Stimulated activated memory B cell treated with anti-CD40 and anti-IgM and Interleukin-4, amounts not matched to agents 10 μg/mL and 1 μg/mL and 100 μg/mL, for 72 hours (primary cell): ENCODE measurements at regions not wholly inside any gene's neighbourhood (a gene's known extent, or its start where the extent isn't known, plus 50 kb on each side); places are given as distances from the start of the nearest gene placed in this dataset.
"Not testable (repeated sequence)": the region's sequence is repeated elsewhere in the genome, so short reads cannot be mapped to it uniquely, and the experiment has no call there.

ENCODE experiments used
- ATAC-seq: fragments of 150-1000 bp; cut with Tn5 transposase; 2 replicates; pipeline ENCODE4 v1.10.0; 2021
- H3K27ac Mint-ChIP-seq: one replicate; pipeline ENCODE4 v1.8.0; 2022; ENCODE audit warnings: mild to moderate bottlenecking, mixed read lengths
- H3K27me3 Mint-ChIP-seq: one replicate; pipeline ENCODE4 v1.8.0; 2022; ENCODE audit warnings: mixed read lengths
- H3K36me3 Mint-ChIP-seq: one replicate; pipeline ENCODE4 v1.8.0; 2022; ENCODE audit warnings: mixed read lengths
- H3K4me1 Mint-ChIP-seq: one replicate; pipeline ENCODE4 v1.8.0; 2022; ENCODE audit warnings: mixed read lengths
- H3K4me3 Mint-ChIP-seq: one replicate; pipeline ENCODE4 v1.8.0; 2022; ENCODE audit warnings: mild to moderate bottlenecking, moderate library complexity, mixed read lengths
- H3K9me3 Mint-ChIP-seq: one replicate; pipeline ENCODE4 v1.8.0; 2022; ENCODE audit warnings: mixed read lengths

DNA sequence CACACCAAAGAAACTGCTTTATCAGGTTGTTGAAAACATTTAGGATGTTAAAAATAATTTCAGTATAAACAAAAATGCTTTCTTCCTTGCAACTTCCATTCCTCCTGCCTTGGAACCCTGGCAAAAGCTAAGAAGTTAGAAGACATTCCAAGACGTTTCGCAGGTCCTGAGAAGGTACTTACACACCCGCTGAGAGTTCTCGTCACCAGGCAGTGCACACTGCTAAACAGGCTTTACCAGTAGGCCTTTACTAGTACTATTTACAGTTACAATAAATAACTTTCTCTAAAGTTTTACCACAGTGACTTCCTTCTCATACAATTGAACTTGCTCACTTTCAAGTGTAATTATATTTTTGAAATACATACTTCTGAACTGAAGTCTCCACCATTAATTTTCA, 81.4 kb upstream of the RPS6KA2 start:
- peaks cover 10% of the 10 kb centered on the region for H3K36me3 Mint-ChIP-seq
- no peak for ATAC-seq
- peaks cover 9% of the 10 kb centered on the region for H3K9me3 Mint-ChIP-seq
- no peak overlapping the region for H3K27ac Mint-ChIP-seq
- peaks cover 7% of the 10 kb centered on the region for H3K4me1 Mint-ChIP-seq
- no peak overlapping the region for H3K4me3 Mint-ChIP-seq
- H3K27me3 Mint-ChIP-seq = peaks cover 26% of the 10 kb centered on the region

DNA sequence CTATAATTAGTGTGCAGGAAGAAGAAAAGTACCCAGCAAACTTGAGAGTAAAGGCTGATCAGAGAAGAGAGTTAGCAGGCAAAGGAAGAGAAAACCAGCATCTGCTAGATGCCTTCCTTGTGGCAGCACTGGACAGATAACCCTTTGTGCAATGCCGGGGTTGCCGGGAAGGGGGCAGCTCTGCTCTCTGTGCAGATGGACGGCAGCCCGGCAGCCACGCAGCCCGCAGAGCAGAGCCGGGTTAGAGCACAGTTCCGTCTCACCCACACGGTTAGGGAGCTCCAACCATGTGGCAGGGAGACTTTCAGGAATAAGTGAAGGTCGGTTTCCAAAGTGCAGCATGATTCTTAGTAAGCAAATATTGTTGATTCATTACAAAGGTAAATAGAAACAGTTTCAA, 80.0 kb upstream of the RPS6KA2 start:
- ATAC-seq = peak; percentile 58
- H3K36me3 Mint-ChIP-seq = peaks cover 10% of the 10 kb centered on the region
- peaks cover 9% of the 10 kb centered on the region for H3K9me3 Mint-ChIP-seq
- H3K4me1 Mint-ChIP-seq = peaks cover 7% of the 10 kb centered on the region
- H3K27ac Mint-ChIP-seq = no peak overlapping the region
- no peak overlapping the region for H3K4me3 Mint-ChIP-seq
- peaks cover 26% of the 10 kb centered on the region for H3K27me3 Mint-ChIP-seq

DNA sequence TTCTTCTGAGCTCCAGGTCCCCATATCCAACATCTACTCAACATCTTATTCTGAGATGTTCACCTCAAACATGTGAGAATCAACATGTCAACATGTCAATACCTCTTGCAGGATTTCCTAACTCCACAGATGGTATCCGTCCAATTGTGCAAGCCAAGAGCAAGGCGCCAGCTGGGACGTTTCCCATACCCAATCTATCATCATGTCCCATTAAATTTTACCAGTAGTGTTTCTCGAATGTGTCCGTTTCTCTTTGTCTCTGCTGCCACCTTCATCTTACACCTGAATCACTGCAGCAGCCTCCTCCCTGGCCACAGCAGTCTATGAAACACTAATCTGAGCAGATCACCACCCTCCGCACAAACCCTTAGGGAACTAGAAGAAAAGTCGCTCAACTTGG, 78.0 kb upstream of the RPS6KA2 start:
- H3K9me3 Mint-ChIP-seq = no peaks in the 10 kb centered on the region
- peaks cover 26% of the 10 kb centered on the region for H3K27me3 Mint-ChIP-seq
- no peak for ATAC-seq
- no peak overlapping the region for H3K27ac Mint-ChIP-seq
- peaks cover 7% of the 10 kb centered on the region for H3K4me1 Mint-ChIP-seq
- H3K36me3 Mint-ChIP-seq = peaks cover 4% of the 10 kb centered on the region
- H3K4me3 Mint-ChIP-seq = no peak overlapping the region

DNA sequence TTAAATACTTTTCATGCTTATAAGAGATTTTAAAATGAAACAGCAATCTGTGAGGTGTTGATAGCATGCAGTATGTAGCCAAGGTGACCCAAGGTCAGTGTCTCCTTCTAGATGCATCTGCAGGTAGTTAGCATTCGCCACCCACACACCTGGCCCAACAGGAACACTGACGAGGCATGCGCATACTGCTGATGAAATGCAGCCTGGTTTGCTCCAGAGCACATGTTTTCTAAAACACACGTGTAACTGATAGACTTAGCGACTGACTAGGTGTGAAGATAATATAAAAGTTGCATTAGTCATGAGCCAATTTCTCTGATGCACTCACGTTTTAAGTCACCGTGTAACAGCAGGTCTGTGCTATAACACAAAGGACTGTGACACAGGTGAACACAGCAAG, 77.1 kb upstream of the RPS6KA2 start:
- Mint-ChIP-seq H3K27ac (no peak overlapping the region), H3K27me3 (peaks cover 26% of the 10 kb centered on the region), H3K9me3 (no peaks in the 10 kb centered on the region), H3K36me3 (peaks cover 4% of the 10 kb centered on the region), H3K4me3 (no peak overlapping the region), H3K4me1 (peaks cover 7% of the 10 kb centered on the region)
- ATAC-seq = no peak

DNA sequence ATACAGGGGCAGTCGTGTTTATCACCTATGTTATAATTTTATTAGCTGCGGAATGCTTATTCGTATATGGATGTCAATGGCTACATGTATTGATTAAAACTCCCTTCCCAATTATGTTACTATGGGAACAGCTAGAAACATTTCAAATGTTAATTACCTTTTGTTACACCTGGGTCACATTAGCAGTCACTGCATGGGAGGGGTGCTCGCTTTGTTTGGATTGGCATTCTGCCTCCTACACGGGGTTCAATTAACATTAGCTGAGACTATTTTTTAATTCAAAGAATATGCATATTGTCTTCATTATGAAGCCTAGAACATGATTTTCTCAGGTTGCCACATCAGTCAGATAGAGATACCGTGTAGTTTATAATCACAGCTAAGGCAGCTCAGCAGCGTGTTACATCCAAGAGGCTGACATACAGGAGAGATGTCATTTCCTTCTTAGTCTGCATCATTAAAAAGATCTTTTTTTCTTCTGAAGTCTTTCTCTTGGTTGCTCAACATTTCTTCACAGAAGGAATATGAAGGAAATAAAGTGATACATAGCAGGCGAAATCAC, 76.2 kb upstream of the RPS6KA2 start:
- no peak overlapping the region for H3K27ac Mint-ChIP-seq
- peaks cover 26% of the 10 kb centered on the region for H3K27me3 Mint-ChIP-seq

DNA sequence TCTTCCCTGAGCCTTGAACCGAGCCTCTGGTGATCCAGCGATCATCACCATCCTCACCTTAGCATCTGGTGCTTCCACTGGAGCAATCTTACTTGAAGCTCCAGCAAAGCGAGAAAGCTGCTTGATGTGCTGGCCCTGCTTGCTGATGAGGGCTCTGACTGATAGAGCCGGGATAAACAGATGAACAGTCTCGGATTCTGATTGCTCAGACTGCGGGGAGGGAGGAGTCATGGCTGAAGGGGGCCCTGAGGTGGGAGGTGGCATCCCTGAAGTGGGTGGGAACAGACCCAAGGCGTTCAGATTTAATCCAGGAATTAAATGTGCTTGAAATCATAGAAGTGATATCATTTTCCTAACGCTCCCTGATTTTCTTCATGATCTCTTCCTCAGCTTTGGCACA, 74.4 kb upstream of the RPS6KA2 start:
- not testable (repeated sequence) for H3K4me1 Mint-ChIP-seq, H3K36me3 Mint-ChIP-seq, H3K27ac Mint-ChIP-seq, ATAC-seq, H3K4me3 Mint-ChIP-seq, H3K9me3 Mint-ChIP-seq
- peaks cover 19% of the 10 kb centered on the region for H3K27me3 Mint-ChIP-seq

More for the DNA sequence above, 76.2 kb upstream of the RPS6KA2 start:
- no peak overlapping the region for H3K4me3 Mint-ChIP-seq
- ATAC-seq = no peak
- no peaks in the 10 kb centered on the region for H3K9me3 Mint-ChIP-seq
- peaks cover 7% of the 10 kb centered on the region for H3K4me1 Mint-ChIP-seq
- peaks cover 4% of the 10 kb centered on the region for H3K36me3 Mint-ChIP-seq

DNA sequence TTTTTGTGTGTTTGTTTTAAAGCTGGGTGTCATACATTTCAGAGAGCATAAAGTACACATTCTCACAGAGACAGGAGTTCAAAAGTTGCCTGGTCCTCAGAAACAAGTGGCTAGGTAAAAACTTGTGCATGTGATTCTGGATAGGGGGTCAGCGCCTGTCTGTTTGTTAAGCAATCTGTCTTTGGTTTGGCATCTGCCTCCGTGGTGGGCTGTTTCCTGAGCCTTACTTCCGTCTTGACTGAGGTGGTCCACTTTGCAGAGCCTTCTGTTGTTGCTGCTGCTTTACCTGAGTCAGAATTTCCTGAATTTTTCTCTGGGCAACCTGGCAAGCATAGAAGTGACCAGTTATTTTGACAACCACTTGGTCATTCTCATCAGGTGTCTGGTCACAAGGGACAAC, 73.8 kb upstream of the RPS6KA2 start:
- H3K4me1 Mint-ChIP-seq, H3K4me3 Mint-ChIP-seq, H3K36me3 Mint-ChIP-seq, H3K9me3 Mint-ChIP-seq, H3K27ac Mint-ChIP-seq, ATAC-seq: not testable (repeated sequence)
- peaks cover 14% of the 10 kb centered on the region for H3K27me3 Mint-ChIP-seq

DNA sequence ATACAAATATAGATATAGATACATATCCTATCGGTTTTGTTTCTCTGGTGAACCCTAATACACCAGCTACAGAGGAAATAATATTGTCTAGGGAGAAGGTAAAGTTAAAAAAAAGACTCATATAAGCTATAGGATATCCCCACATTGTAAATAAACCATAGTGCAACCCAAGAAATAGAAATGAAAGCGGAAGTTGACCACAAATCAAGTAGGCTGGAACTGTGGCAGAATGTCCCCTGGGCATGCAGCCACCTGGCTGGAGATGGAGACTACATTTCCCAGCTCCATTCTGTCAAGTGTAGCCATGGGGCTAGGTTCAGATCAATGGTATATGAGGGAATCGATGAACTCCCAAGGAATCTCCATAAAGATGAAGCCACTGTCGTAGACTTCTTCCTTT, 70.1 kb upstream of the RPS6KA2 start:
- Mint-ChIP-seq H3K36me3 (no peaks in the 10 kb centered on the region), H3K4me3 (no peak overlapping the region), H3K27ac (no peak overlapping the region), H3K9me3 (no peaks in the 10 kb centered on the region), H3K4me1 (no peaks in the 10 kb centered on the region), H3K27me3 (no peaks in the 10 kb centered on the region)
- ATAC-seq = peak; percentile 50

DNA sequence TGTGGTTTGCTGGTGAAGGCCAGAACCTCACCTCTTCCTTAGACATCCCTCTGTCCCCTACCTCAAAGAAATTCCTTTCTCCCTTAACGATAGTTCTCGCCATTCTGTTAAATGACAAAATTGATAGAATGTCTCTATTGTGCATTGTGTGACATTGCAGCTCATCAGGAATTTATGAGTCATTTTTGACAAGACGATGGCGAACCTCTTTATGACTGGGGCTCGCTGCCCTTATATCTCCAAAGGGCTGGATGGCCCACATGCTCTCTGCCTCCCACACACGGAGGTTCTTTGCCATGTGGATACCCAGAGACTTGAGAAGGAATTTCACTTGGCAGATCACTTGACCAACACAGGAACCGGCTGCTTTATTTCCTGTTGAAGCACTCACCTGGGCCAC, 66.8 kb upstream of the RPS6KA2 start:
- no peak overlapping the region for H3K27ac Mint-ChIP-seq
- ATAC-seq = no peak

DNA sequence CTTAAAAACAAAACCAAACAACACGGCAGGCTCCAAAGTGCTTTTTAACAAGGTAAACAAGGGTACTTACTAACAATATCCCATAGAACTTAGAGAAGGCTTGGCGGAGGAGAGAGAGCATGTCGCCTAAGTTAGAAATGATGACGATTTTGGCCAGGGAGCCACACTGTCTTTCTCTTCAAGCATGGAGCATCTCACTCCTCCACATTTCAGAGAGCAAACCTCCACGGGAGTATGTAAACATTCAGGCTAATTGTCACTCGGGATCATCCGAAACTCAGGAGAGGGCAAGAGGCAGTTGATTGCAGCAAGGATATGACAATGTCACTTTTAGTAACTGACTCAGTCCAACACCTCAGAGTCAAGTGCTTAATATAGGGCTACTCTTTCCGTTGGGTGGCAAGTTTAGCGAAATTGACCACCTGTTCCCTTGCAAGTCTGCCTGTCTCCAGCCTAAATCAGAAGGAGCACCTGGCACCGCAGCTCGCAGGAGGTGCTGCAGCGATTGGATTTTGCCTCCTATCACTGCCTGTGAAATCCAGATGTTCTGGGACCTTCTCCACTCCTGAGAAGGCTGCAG, 65.8 kb upstream of the RPS6KA2 start:
- Mint-ChIP-seq H3K27ac (no peak overlapping the region), H3K4me1 (peaks cover under 1% of the 10 kb centered on the region), H3K9me3 (no peaks in the 10 kb centered on the region), H3K27me3 (peaks cover 31% of the 10 kb centered on the region), H3K4me3 (no peak overlapping the region), H3K36me3 (no peaks in the 10 kb centered on the region)
- no peak for ATAC-seq

More for the DNA sequence above, 66.8 kb upstream of the RPS6KA2 start:
- H3K9me3 Mint-ChIP-seq = no peaks in the 10 kb centered on the region
- H3K4me1 Mint-ChIP-seq = no peaks in the 10 kb centered on the region
- H3K4me3 Mint-ChIP-seq = no peak overlapping the region
- peaks cover 20% of the 10 kb centered on the region for H3K27me3 Mint-ChIP-seq
- H3K36me3 Mint-ChIP-seq = no peaks in the 10 kb centered on the region

DNA sequence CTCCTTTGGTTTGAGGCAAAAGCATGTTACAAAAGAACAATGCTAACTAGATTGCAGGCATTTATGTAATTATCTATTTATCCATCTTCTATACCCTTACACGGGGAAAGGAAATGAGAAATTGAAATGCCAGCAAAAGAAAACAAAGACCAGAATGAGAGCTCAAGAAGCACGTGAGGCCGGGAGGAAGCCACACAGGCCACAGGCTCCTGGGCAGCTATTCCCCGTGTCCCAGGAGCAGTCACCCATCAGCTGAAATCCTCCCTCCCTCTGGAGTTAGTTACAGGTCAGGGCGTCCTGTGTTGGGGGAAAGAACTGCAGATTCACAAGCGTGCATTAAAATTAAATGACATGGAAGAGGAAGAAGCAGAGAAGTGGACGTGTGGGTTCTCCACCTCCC, 64.7 kb upstream of the RPS6KA2 start:
- peaks cover 10% of the 10 kb centered on the region for H3K4me1 Mint-ChIP-seq
- no peak overlapping the region for H3K4me3 Mint-ChIP-seq
- ATAC-seq = no peak
- no peak overlapping the region for H3K27ac Mint-ChIP-seq
- no peaks in the 10 kb centered on the region for H3K36me3 Mint-ChIP-seq
- H3K27me3 Mint-ChIP-seq = peaks cover 42% of the 10 kb centered on the region
- no peaks in the 10 kb centered on the region for H3K9me3 Mint-ChIP-seq

DNA sequence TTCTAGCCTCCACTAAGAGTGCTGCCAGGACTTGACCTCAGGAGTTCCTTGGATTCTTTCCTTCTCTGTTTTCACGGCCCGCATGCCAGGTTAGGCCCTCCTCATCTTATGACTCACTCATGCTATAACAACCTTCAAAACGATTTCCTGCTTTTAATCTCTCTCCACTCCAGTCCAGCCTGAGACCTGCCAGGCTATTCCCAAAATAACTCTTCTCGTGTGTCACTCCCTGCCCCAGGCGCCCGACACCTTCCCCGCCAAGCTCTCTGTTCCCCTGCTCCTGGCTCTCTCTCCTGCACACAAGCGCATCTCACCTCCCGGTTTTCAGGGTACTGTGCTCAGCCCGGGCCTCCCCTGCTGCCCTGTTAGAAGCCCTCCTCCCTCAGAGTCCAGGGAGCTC, 64.1 kb upstream of the RPS6KA2 start:
- no peak for ATAC-seq
- Mint-ChIP-seq H3K27ac (no peak overlapping the region), H3K9me3 (no peaks in the 10 kb centered on the region), H3K36me3 (no peaks in the 10 kb centered on the region), H3K27me3 (peaks cover 47% of the 10 kb centered on the region), H3K4me1 (peaks cover 13% of the 10 kb centered on the region), H3K4me3 (no peak overlapping the region)

DNA sequence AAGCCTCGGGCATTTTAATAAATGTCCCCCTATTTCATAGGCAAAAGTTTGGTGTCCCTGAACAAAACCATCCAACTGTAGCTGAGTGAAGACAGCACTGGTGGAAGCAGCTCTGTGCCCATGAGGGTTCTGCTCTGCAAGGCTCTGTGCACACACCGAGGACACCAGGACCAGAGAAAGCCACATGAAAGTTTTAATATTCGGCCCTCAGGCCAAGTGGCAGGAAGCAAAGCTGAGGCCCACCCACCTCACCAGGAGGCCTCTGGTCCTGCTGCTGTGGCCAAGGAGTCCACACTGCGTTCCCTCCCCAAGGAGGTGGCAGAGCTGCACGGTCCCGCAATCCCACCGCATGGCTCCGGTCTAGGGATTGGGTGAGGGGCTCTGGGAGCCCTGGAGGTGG, 62.6 kb upstream of the RPS6KA2 start:
- no peaks in the 10 kb centered on the region for H3K36me3 Mint-ChIP-seq
- H3K4me1 Mint-ChIP-seq = peaks cover 13% of the 10 kb centered on the region
- no peaks in the 10 kb centered on the region for H3K9me3 Mint-ChIP-seq
- no peak for ATAC-seq
- H3K4me3 Mint-ChIP-seq = no peak overlapping the region
- H3K27ac Mint-ChIP-seq = no peak overlapping the region
- peaks cover 62% of the 10 kb centered on the region for H3K27me3 Mint-ChIP-seq

DNA sequence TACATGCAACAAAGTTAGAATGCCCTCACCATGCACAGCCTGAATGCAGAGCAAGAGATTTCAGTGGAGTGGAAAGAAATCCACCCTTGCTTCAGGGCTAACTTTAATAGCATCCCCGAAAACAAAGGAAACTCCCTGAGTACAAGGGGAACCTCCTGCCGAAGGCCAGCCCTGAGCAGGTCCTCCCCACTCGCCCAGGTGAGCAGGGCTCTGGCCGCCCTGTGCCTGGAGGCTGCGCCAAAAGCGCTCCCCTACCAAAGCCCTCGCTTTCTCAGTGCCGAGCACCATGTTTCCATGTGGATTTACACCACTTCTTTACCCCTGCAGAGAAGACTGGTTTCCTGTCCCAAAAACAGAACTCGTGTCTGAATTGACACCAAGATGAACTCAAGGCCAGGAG, 61.9 kb upstream of the RPS6KA2 start:
- Mint-ChIP-seq H3K4me3 (no peak overlapping the region), H3K9me3 (no peaks in the 10 kb centered on the region), H3K27ac (no peak overlapping the region), H3K36me3 (no peaks in the 10 kb centered on the region), H3K27me3 (peaks cover 68% of the 10 kb centered on the region), H3K4me1 (peaks cover 13% of the 10 kb centered on the region)
- ATAC-seq = no peak

DNA sequence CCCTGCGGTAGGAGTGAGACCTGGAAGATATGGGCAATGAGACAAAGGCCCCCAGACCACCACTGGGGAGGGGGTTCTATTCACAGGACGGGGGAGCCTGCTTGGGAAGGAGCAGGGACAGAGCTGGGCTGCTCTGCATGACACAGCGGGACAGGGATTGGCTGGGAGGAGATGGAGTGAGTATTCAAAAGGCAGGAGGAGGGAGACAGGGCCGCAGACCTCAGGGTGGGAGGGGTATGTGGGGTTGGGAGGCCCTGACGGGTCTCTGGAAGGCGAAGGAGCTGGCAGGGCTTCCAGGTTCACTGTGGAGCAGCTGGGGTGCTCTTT, 60.8 kb upstream of the RPS6KA2 start:
- Mint-ChIP-seq H3K36me3 (no peaks in the 10 kb centered on the region), H3K9me3 (no peaks in the 10 kb centered on the region), H3K4me3 (no peak overlapping the region), H3K4me1 (peaks cover 13% of the 10 kb centered on the region), H3K27me3 (peaks cover 68% of the 10 kb centered on the region), H3K27ac (peak overlapping the region; percentile 31)
- ATAC-seq = no peak

DNA sequence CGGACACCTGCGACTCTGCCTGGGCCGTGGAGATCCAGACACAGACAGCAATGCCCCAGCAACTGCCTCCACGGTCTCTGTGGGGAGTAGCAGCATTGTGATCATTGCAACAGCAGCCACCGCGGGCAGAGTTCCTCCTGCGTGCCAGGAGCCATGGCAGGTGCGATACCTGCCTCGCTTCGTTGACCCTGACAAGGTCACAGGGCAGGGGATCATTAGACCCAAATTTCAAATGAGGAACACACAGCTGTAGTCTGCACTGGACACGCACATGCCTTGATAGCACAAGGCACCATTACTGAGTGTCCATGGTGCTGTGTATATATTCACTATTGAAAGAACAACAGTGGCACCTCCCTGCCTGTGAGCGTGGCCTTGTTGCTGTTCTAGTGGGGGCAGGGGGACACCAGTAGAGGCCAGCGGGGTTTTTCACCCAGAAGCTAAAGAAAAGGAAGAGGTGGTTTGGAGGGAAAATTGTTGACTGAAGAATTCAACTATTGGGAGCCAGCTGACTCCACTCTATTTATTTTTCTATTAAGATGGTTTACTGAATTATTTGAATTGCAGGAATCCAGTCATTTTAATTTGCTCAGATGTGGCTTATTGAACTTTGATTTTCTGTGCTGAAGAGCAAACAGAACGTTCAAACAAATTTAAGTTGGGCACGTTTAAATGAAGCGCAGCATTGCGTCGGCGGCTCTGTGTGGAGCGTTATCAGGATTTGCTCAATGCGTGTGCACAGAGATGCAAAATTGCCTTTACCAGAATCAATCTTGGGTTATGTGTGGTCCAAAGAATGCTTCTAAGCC, 60.2 kb upstream of the RPS6KA2 start:
- Mint-ChIP-seq H3K36me3 (no peaks in the 10 kb centered on the region), H3K4me3 (no peak overlapping the region), H3K27ac (peak overlapping the region; percentile 31), H3K27me3 (peaks cover 68% of the 10 kb centered on the region), H3K4me1 (peaks cover 13% of the 10 kb centered on the region), H3K9me3 (no peaks in the 10 kb centered on the region)
- ATAC-seq = peak; percentile 66
